RWPE2 (cell line): ENCODE measurements at regions not wholly inside any gene's neighbourhood (a gene's known extent, or its start where the extent isn't known, plus 50 kb on each side); places are given as distances from the start of the nearest gene placed in this dataset.
A peak's percentile ranks its signal among the peaks of the same experiment; 100 is the strongest.

Source experiments
- ATAC-seq: fragments of 200-7000 bp; cut with Tn5 transposase; 3 replicates; pipeline ENCODE4 v1.9.1; 2021; ENCODE audit warnings: low read depth
- DNase-seq: peaks from one replicate; pipeline ENCODE4 v3.0.0-alpha.2; 2020; ENCODE audit warnings: low spot score
- H3K27ac ChIP-seq: fragments of 450-650 bp; 2 replicates; pipeline ENCODE4 v1.5.1; 2017; ENCODE audit warnings: mild to moderate bottlenecking; ENCODE audit not compliant: poor library complexity, severe bottlenecking
- H3K27me3 ChIP-seq: fragments of 250-450 bp; sonication (Bioruptor Pico); 2 replicates; pipeline ENCODE4 v1.5.1; 2021; ENCODE audit warnings: mild to moderate bottlenecking, moderate library complexity; ENCODE audit not compliant: insufficient read depth, poor library complexity, severe bottlenecking
- H3K36me3 ChIP-seq: fragments of 250-450 bp; sonication (Bioruptor Pico); 2 replicates; pipeline ENCODE4 v1.5.1; 2020; ENCODE audit warnings: low read depth, mild to moderate bottlenecking, moderate library complexity
- H3K4me1 ChIP-seq: fragments of 250-450 bp; sonication (Bioruptor Pico); 2 replicates; pipeline ENCODE4 v1.5.1; 2021; ENCODE audit warnings: mild to moderate bottlenecking, moderate library complexity; ENCODE audit not compliant: insufficient read depth, poor library complexity, severe bottlenecking
- H3K4me3 ChIP-seq: fragments of 250-450 bp; sonication (Bioruptor Pico); 2 replicates; pipeline ENCODE4 v1.5.1; 2021; ENCODE audit warnings: mild to moderate bottlenecking, moderate library complexity; ENCODE audit not compliant: severe bottlenecking
- H3K9me3 ChIP-seq: fragments of 250-450 bp; sonication (Bioruptor Pico); 2 replicates; pipeline ENCODE4 v1.5.1; 2021; ENCODE audit warnings: mild to moderate bottlenecking, moderate library complexity; ENCODE audit not compliant: severe bottlenecking
- CTCF ChIP-seq: fragments of 450-650 bp; IDR thresholded peaks from one replicate; pipeline ENCODE4 v1.5.1; 2017; ENCODE audit warnings: mild to moderate bottlenecking, moderate library complexity; ENCODE audit not compliant: poor library complexity, severe bottlenecking

- Histone ChIP-seq H3K4me3 (no peak overlapping the region), H3K4me1 (no peaks in the 10 kb centered on the region), H3K9me3 (no peaks in the 10 kb centered on the region), H3K36me3 (no peaks in the 10 kb centered on the region), H3K27ac (no peak overlapping the region), H3K27me3 (peaks cover 3% of the 10 kb centered on the region)
- no peak for TF ChIP-seq CTCF
- ATAC-seq, result 0 out of 3 replicates have a peak, but pooled peaks have one; percentile 14
- DNase-seq, result no peak
These were observed 127.9 kb upstream of the CPHXL start for GRCh38 chr16:75854152-75854551.

DNA sequence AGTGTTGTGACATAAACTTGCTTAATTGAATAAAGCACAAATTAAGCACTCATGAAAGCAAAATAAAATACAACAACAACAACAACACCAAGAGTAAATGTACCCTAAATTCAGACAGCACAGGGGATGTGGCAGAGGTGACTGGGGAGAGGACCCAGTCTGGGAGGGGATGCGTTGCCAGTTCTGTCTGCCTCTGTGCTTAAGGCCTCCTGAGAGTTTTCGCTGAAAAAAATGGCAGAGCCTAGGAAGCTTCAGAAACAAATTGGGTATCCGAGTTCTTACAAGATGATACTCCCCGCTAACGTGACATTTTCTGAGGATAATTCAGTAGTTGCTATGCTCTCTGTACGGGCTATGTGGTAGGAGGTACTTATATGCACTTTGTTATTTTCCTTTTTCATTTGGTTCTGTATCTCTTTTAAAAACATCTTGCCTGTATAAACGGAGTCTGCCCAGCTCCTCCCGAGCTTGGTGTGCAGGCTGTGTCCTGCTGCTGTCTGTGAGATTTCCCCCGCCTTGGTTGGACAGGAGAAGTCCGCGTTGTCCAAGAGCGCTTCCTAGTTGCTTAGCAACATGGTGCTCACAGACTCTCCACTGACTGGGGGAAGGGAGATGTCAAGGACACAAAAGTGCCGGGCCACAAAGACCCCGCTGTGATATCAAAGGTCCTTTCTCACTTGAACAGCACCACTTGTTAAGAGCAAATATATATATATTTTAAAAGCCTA lies 134.2 kb upstream of the CPHXL start:
- no peaks in the 10 kb centered on the region for H3K36me3 ChIP-seq
- peaks cover 3% of the 10 kb centered on the region for H3K27me3 ChIP-seq
- no peak for TF ChIP-seq CTCF
- no peaks in the 10 kb centered on the region for H3K9me3 ChIP-seq
- no peak overlapping the region for H3K4me3 ChIP-seq
- DNase-seq (no peak), ATAC-seq (no peak)
- H3K4me1 ChIP-seq, result no peaks in the 10 kb centered on the region
- no peak overlapping the region for H3K27ac ChIP-seq

DNA sequence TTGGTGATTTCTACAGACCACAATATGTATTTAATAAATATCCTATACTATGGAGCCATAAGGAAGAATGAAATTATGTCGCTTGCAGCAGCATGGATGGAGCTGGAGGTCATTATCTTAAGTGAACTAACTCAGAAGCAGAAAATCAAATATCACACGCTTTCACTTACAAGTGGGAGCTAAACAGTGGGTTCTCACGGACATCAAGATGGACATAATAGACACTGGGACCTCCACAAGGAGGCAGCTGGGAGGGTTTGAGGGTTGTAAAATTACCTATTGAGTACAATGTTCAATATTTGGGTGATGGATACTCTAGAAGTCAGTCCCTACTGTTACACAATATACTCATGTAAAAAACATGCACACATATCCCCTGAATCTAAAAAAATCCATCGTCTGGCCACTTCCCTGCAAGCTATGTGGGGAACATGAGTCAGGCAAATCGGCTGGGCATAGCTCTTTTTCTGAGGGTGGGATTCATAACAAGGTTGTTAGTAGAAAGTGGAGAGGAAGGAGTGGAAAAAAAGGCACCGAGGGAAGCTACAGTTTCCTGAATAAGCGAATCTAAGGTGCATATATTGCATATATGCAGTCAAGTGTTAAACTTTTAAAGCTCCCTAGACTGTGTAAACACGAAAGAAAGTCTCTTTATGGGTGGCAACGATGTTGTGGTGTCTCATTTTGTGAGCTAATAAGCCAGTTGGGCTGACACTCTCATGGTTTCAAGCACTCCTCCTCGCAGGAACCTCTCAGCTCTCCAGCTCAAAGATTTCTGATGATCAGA lies 135.2 kb upstream of the CPHXL start:
- H3K4me1 ChIP-seq, result no peaks in the 10 kb centered on the region
- TF ChIP-seq CTCF, result no peak
- no peaks in the 10 kb centered on the region for H3K36me3 ChIP-seq
- ATAC-seq (no peak), DNase-seq (no peak)
- H3K4me3 ChIP-seq, result no peak overlapping the region
- no peaks in the 10 kb centered on the region for H3K9me3 ChIP-seq
- H3K27ac ChIP-seq, result no peak overlapping the region
- peaks cover 3% of the 10 kb centered on the region for H3K27me3 ChIP-seq

DNA sequence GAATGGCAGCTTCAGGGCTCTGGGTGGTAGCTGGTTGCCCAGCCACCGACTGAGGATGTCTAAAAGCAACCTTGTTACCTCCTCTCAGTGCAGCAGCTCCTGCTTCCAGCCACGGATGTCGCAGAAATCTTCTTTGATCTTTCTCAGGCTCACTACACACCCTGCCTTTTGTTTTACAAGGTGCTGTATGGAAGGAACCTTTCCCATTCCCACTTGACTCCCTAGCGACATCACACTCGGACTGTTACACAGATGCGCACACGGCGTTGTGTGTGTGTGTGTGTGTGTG lies 135.8 kb upstream of the CPHXL start:
- no peak for DNase-seq
- ATAC-seq, result 0 out of 3 replicates have a peak, but pooled peaks have one; percentile 23
- Histone ChIP-seq H3K4me1 (no peaks in the 10 kb centered on the region), H3K27me3 (peaks cover 3% of the 10 kb centered on the region), H3K9me3 (no peaks in the 10 kb centered on the region), H3K27ac (no peak overlapping the region), H3K36me3 (no peaks in the 10 kb centered on the region), H3K4me3 (no peak overlapping the region)
- TF ChIP-seq CTCF, result no peak

DNA sequence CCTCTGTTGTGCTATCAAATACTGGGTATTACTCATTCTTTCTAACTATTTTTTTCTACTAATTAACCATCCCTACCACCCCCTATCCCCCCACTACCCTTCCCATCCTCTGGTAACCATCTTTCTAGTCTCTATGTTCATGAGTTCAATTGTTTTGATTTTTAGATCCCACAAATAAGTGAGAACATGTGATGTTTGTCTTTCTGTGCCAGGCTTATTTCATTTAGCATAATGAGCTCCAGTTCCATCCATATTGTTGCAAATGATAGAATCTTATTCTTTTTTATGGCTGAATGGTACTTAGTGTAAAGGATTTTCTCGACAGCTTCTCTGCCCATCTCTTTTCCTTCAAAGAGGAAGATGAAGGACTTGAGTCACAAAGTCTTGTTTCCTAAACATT lies 138.0 kb upstream of the CPHXL start:
- Histone ChIP-seq H3K4me1 (no peaks in the 10 kb centered on the region), H3K36me3 (no peaks in the 10 kb centered on the region), H3K27me3 (peaks cover 3% of the 10 kb centered on the region), H3K4me3 (no peak overlapping the region), H3K9me3 (no peaks in the 10 kb centered on the region), H3K27ac (no peak overlapping the region)
- ATAC-seq (no peak), DNase-seq (no peak)
- TF ChIP-seq CTCF, result no peak
